ENCODE measurements at regions not wholly inside any gene's neighbourhood (a gene's known extent, or its start where the extent isn't known, plus 50 kb on each side); places are given as distances from the start of the nearest gene placed in this dataset.

GRCh38 chr4:181860157-181860556, 383.0 kb upstream of the TENM3 start:
- no peak for TF ChIP-seq POLR2AphosphoS5 (IDR thresholded peaks at IDR 0.05; ENCODE audit: borderline replicate concordance, low read depth, low read length)
- no peak for TF ChIP-seq EZH2 (IDR thresholded peaks at IDR 0.05)
